Mucosa of rectum (tissue), 2 donors: ENCODE measurements at regions not wholly inside any gene's neighbourhood (a gene's known extent, or its start where the extent isn't known, plus 50 kb on each side); places are given as distances from the start of the nearest gene placed in this dataset.
A peak's percentile ranks its signal among the peaks of the same experiment; 100 is the strongest.

ENCODE experiments used
- H3K27ac ChIP-seq, 2 donors: one replicate each; pipeline ENCODE4 v1.7.0; 2013; ENCODE audit warnings: inconsistent platforms in 2 of 2, low read depth in 2 of 2, low read length in 2 of 2
- H3K27me3 ChIP-seq, 2 donors: one replicate each; pipeline ENCODE4 v1.7.0; 2013; ENCODE audit warnings: low read length in 2 of 2; ENCODE audit not compliant: control insufficient read depth in 2 of 2, insufficient read depth in 2 of 2
- H3K36me3 ChIP-seq, 2 donors: one replicate each; pipeline ENCODE4 v1.7.0; 2013; ENCODE audit warnings: low read length in 2 of 2; ENCODE audit not compliant: control insufficient read depth in 2 of 2, insufficient read depth in 2 of 2
- H3K4me1 ChIP-seq, 2 donors: one replicate each; pipeline ENCODE4 v1.7.0; 2013; ENCODE audit warnings: low read length in 2 of 2, mild to moderate bottlenecking in 1 of 2; ENCODE audit not compliant: control insufficient read depth in 2 of 2, insufficient read depth in 2 of 2
- H3K4me3 ChIP-seq, 2 donors: one replicate each; pipeline ENCODE4 v1.7.0; 2013; ENCODE audit warnings: low read length in 2 of 2
- H3K9ac ChIP-seq, 2 donors: one replicate each; pipeline ENCODE4 v1.7.0; 2013; ENCODE audit warnings: low read length in 2 of 2, low read depth in 1 of 2, mild to moderate bottlenecking in 1 of 2
- H3K9me3 ChIP-seq, 2 donors: one replicate each; pipeline ENCODE4 v1.7.0; 2013; ENCODE audit warnings: low read length in 2 of 2; ENCODE audit not compliant: control insufficient read depth in 2 of 2
- donor health status: healthy.
- donor health status: Normal muscosa, but diverticular disease.

DNA sequence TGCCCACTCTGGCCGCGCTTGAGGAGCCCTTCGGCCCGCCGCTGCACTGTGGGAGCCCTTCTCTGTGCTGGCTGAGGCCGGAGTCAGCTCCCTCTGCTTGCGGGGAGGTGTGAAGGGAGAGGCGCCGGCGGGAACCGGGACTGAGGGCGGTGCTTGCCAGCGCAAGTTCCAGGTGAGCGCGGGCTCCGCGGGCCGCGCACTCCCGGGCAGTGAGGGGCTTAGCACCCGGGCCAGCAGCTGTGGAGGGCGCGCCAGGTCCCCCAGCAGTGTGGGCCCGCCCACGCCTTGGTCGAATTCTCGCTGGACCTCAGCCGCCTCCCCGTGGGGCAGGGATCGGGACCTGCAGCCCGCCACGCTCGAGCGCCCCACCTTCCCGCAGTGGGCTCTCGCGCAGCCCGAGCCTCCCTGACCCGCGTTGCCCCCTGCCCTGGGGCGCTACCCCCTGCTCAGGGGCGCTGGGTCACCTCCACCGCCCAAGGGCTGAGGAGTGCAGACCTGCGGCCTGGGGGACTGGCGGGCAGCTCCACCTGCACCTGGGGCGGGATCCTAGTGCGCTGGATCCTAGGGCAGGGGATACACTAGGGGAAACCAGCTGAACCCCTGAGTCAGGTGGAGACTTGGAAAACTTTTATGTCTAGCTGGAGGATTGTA lies 97.3 kb downstream of the CD8B2 start:
- H3K27ac ChIP-seq, result no peak overlapping the region
- no peaks in the 10 kb centered on the region for H3K9me3 ChIP-seq
- H3K4me1 ChIP-seq, result peaks cover 0 to 5% of the 10 kb centered on the region in 2 donors
- H3K9ac ChIP-seq, result no peak overlapping the region
- H3K36me3 ChIP-seq, result no peaks in the 10 kb centered on the region
- no peak overlapping the region for H3K4me3 ChIP-seq
- H3K27me3 ChIP-seq, result peaks cover 9 to 11% of the 10 kb centered on the region in 2 donors

DNA sequence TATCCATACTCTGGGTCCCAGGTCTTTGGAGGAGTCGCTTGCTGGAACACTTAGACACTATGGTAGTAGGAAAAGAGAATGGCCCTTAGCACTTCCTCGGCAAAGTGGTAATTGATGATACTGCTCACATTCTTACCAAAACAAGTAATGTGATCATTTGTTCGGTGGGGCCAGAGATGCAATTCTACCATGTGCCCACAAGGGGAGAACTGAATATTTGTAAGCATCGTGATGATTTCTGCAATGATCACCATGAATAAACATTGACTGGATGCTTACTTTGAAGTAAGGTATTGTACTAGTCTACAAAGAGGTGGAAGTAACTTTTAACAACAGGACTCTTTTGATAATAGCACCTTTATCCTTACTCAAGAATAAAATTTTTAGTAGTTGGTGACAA lies 109.7 kb downstream of the CD8B2 start:
- Histone ChIP-seq H3K27me3 (no peaks in the 10 kb centered on the region), H3K9ac (no peak overlapping the region), H3K4me3 (no peak overlapping the region), H3K4me1 (no peaks in the 10 kb centered on the region), H3K9me3 (no peaks in the 10 kb centered on the region), H3K27ac (no peak overlapping the region), H3K36me3 (no peaks in the 10 kb centered on the region)

DNA sequence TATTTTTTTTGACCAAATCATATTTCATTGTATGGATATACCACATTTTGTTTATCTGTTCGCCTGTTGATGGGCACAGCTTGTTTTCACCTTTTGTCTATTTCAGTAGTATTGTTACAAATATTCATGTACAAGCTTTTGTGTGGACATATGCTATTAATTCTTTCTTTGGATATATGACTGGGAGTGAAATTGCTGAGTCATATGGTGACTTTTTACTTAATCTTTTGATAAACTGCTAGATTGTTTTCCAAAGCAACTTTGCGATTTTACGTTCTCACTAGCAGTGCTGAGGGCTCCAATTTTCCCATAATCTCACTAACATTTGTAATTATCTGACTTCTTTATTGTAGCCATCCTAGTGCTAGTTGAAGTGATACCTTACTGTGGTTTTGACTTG lies 112.4 kb downstream of the CD8B2 start:
- Histone ChIP-seq H3K9ac (no peak overlapping the region), H3K9me3 (no peaks in the 10 kb centered on the region), H3K4me3 (no peak overlapping the region), H3K27me3 (no peaks in the 10 kb centered on the region), H3K4me1 (no peaks in the 10 kb centered on the region), H3K27ac (no peak overlapping the region), H3K36me3 (no peaks in the 10 kb centered on the region)

DNA sequence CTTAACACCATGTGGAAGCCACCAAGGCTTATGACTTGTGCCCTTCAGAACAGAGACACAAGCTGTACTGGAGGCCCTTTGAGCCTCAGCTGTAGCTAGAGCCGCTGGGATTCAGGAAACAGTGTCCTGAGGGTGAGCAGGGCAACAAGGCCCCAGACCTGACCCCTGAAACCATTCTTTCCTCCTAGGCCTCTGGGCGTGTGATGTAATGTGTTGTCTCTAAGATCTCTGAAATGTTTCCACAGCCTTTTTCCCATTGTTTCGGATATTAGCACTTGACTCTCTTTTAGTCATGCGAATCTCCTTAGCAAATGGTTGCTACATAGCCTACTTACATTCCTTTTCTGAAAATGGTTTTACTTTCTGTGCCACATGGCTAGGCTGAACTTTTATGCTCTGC lies 114.9 kb downstream of the CD8B2 start:
- no peaks in the 10 kb centered on the region for H3K36me3 ChIP-seq
- no peak overlapping the region for H3K27ac ChIP-seq
- no peak overlapping the region for H3K4me3 ChIP-seq
- H3K4me1 ChIP-seq, result no peaks in the 10 kb centered on the region
- H3K9ac ChIP-seq, result no peak overlapping the region
- no peaks in the 10 kb centered on the region for H3K9me3 ChIP-seq
- no peaks in the 10 kb centered on the region for H3K27me3 ChIP-seq

- Histone ChIP-seq H3K9me3 (no peaks in the 10 kb centered on the region), H3K27ac (no peak overlapping the region), H3K4me3 (no peak overlapping the region), H3K4me1 (peaks cover 15 to 16% of the 10 kb centered on the region in 2 donors), H3K36me3 (no peaks in the 10 kb centered on the region), H3K27me3 (no peaks in the 10 kb centered on the region), H3K9ac (no peak overlapping the region)
These were observed 119.5 kb downstream of the CD8B2 start for GRCh38 chr2:106606652-106607051.

DNA sequence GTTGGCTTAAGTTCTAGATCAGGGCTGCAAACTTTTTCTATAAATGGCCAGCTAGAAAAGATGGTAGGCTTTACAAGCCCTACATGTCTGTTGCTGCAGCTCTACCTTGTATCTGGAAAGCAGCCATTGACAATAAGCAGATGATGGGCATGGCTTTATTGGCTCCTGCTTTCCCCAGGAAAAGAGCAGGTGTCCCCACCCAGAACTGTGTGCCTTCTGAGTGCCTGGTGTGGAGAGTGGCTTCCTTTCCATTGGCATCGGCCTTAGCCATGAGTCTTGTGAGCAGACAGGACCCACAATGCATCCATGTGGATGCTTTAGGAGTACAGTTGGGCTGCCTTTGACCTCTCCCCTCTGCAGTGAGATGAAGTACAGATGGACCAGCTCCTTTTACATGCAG lies 120.2 kb downstream of the CD8B2 start:
- Histone ChIP-seq H3K9me3 (no peaks in the 10 kb centered on the region), H3K36me3 (no peaks in the 10 kb centered on the region), H3K4me3 (no peak overlapping the region)

DNA sequence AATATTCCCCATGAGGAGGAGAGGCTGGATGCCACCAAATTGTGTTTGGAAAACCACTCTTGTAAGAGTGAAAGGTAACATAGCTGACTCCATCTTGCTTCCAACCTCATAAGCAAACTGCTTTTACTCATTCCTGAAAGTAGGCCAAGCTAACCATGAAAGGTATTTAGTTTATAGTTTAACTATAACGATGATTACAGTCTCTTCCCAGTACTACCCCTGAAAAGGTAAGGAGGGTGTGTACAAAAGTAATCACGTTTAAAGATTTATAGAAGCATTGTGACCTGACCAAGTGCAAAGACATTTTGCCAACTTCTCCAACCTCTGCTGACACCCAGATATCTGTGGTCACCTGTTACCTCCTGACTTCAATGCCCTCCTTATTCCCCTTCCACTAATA lies 122.6 kb downstream of the CD8B2 start:
- Histone ChIP-seq H3K36me3 (no peaks in the 10 kb centered on the region), H3K4me1 (peaks cover 22 to 27% of the 10 kb centered on the region in 2 donors), H3K27me3 (no peaks in the 10 kb centered on the region), H3K27ac (no peak overlapping the region), H3K9ac (no peak overlapping the region), H3K9me3 (no peaks in the 10 kb centered on the region), H3K4me3 (no peak overlapping the region)

More for the DNA sequence above, 120.2 kb downstream of the CD8B2 start:
- H3K27ac ChIP-seq, result peak overlapping the region in 1 of 2 donors; percentile 11
- no peaks in the 10 kb centered on the region for H3K27me3 ChIP-seq
- no peak overlapping the region for H3K9ac ChIP-seq
- peaks cover 15 to 16% of the 10 kb centered on the region in 2 donors for H3K4me1 ChIP-seq

DNA sequence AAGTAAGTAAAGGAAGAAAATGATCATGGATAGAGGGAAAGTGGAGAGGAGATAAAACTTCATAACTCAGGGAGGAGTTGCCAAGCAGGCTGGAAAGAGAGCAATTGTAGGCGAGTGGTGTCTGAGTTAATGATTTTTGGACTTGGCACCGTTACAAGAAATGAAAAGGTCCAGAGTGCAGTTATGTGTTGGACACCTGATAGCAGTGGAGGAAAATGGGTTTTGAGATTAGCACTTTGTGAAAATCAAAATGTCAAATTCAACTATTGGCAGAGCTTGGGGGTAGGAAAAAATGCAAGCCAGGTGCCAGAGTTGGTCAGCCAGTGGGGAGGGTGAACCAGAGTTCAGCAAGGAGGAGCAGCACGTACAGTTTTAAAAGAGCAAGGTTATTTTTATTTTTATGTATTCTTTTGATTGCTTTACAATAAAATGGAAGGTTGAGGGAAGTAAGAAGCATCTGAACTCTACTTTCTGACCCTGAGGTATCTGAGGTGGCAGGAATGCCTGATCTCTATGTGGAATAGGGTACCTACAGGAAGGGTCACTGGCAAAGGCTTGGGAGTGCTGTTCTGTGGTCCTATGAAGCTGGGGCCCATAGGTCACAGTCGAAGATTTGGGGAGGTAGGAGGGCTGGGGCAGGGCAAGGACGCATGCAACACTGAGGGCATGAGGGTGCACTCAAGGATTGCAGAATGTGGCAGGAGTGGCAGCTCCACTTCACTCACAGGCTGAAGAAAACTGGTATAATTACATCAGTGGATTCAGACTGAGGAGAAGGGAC lies 127.5 kb downstream of the CD8B2 start:
- H3K36me3 ChIP-seq, result no peaks in the 10 kb centered on the region
- no peak overlapping the region for H3K9ac ChIP-seq
- H3K4me3 ChIP-seq, result peak overlapping the region in 1 of 2 donors; percentile 35
- H3K27me3 ChIP-seq, result no peaks in the 10 kb centered on the region
- peak overlapping the region; percentile 58 to 68 for H3K27ac ChIP-seq
- H3K4me1 ChIP-seq, result peaks cover 24 to 29% of the 10 kb centered on the region in 2 donors
- no peaks in the 10 kb centered on the region for H3K9me3 ChIP-seq

DNA sequence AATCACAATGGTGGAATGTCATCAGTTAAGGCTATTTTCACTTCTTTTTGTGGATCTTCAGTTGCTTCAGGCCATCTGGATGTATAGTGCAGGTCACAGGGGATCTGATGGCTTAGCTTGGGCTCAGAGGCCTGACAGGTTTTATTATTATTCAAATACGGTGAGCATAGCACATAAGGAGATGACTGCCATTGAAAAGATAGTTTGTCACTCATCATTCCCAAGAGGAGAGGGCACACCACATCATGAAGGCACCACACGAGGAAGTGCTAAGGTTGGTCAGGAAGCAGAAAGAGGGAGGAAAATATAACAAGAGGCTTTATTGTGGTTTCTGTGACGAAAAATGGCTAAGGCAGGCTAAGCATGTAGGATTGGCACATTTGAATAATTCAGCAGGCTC lies 131.4 kb downstream of the CD8B2 start:
- no peak overlapping the region for H3K27ac ChIP-seq
- no peak overlapping the region for H3K4me3 ChIP-seq
- H3K36me3 ChIP-seq, result no peaks in the 10 kb centered on the region
- no peak overlapping the region for H3K9ac ChIP-seq
- no peaks in the 10 kb centered on the region for H3K27me3 ChIP-seq
- peaks cover 16 to 28% of the 10 kb centered on the region in 2 donors for H3K4me1 ChIP-seq
- no peaks in the 10 kb centered on the region for H3K9me3 ChIP-seq

- Histone ChIP-seq H3K27ac (no peak overlapping the region), H3K4me1 (peaks cover 0 to 11% of the 10 kb centered on the region in 2 donors), H3K4me3 (no peak overlapping the region), H3K27me3 (peaks cover 0 to 2% of the 10 kb centered on the region in 2 donors), H3K9ac (no peak overlapping the region), H3K36me3 (no peaks in the 10 kb centered on the region), H3K9me3 (peaks cover 2 to 8% of the 10 kb centered on the region in 2 donors)
These were observed 136.3 kb downstream of the CD8B2 start for GRCh38 chr2:106623456-106623855.
